H9 (cell line): ENCODE measurements at regions not wholly inside any gene's neighbourhood (a gene's known extent, or its start where the extent isn't known, plus 50 kb on each side); places are given as distances from the start of the nearest gene placed in this dataset.

Source experiments
- DNase-seq: peaks from one replicate; pipeline ENCODE4 v3.0.0-alpha.2; 2017
- H2AFZ ChIP-seq: one replicate; pipeline ENCODE4 v1.6.1; 2013; ENCODE audit warnings: mild to moderate bottlenecking, low read length, control low read depth, moderate library complexity
- H2AK5ac ChIP-seq: 2 replicates; pipeline ENCODE4 v1.6.1; 2013; ENCODE audit warnings: low read length, control low read depth, mixed read lengths; ENCODE audit not compliant: insufficient read length
- H2BK120ac ChIP-seq: one replicate; pipeline ENCODE4 v1.6.1; 2013; ENCODE audit warnings: low read depth, mild to moderate bottlenecking, low read length, control low read depth, inconsistent platforms; ENCODE audit not compliant: poor library complexity, severe bottlenecking
- H2BK12ac ChIP-seq: 2 replicates; pipeline ENCODE4 v1.6.1; 2013; ENCODE audit warnings: low read length, control low read depth, mixed read lengths, low read depth; ENCODE audit not compliant: insufficient read length
- H2BK15ac ChIP-seq: 2 replicates; pipeline ENCODE4 v1.6.1; 2013; ENCODE audit warnings: low read depth, low read length, control low read depth
- H2BK20ac ChIP-seq: one replicate; pipeline ENCODE4 v1.6.1; 2013; ENCODE audit warnings: low read depth, mild to moderate bottlenecking, low read length, control low read depth, inconsistent platforms; ENCODE audit not compliant: poor library complexity, severe bottlenecking
- H2BK5ac ChIP-seq: 2 replicates; pipeline ENCODE4 v1.6.1; 2013; ENCODE audit warnings: low read length, control low read depth, mixed read lengths; ENCODE audit not compliant: insufficient read length
- H3K14ac ChIP-seq: 2 replicates; pipeline ENCODE4 v1.6.1; 2013; ENCODE audit warnings: low read length, control low read depth; ENCODE audit not compliant: insufficient read depth
- H3K18ac ChIP-seq: 2 replicates; pipeline ENCODE4 v1.6.1; 2013; ENCODE audit warnings: low read depth, mild to moderate bottlenecking, mixed read lengths, low read length, control low read depth; ENCODE audit not compliant: insufficient read length
- H3K23ac ChIP-seq: 2 replicates; pipeline ENCODE4 v1.6.1; 2013; ENCODE audit warnings: low read length, control low read depth, mixed read lengths, low read depth; ENCODE audit not compliant: insufficient read length
- H3K23me2 ChIP-seq: 2 replicates; pipeline ENCODE4 v1.6.1; 2013; ENCODE audit warnings: low read depth, mild to moderate bottlenecking, mixed read lengths, low read length, control low read depth; ENCODE audit not compliant: insufficient read length, poor library complexity, severe bottlenecking
- H3K27ac ChIP-seq: 2 replicates; pipeline ENCODE4 v1.5.1; 2013; ENCODE audit warnings: low read length, control low read depth, mixed read lengths, low read depth; ENCODE audit not compliant: insufficient read length
- H3K27me3 ChIP-seq: 2 replicates; pipeline ENCODE4 v1.6.1; 2013; ENCODE audit warnings: low read length, control low read depth, inconsistent platforms; ENCODE audit not compliant: insufficient read depth
- H3K4ac ChIP-seq: 2 replicates; pipeline ENCODE4 v1.6.1; 2013; ENCODE audit warnings: low read depth, mild to moderate bottlenecking, control low read depth, inconsistent platforms, low read length, moderate library complexity
- H3K4me1 ChIP-seq: 2 replicates; pipeline ENCODE4 v1.6.1; 2013; ENCODE audit warnings: low read length, control low read depth, inconsistent platforms; ENCODE audit not compliant: insufficient read depth
- H3K4me2 ChIP-seq: 2 replicates; pipeline ENCODE4 v1.6.1; 2013; ENCODE audit warnings: low read length, control low read depth, mixed read lengths; ENCODE audit not compliant: insufficient read length, insufficient read depth
- H3K56ac ChIP-seq: 2 replicates; pipeline ENCODE4 v1.6.1; 2013; ENCODE audit warnings: low read depth, mild to moderate bottlenecking, mixed read lengths, low read length, control low read depth; ENCODE audit not compliant: insufficient read length
- H3K79me1 ChIP-seq: 2 replicates; pipeline ENCODE4 v1.6.1; 2013; ENCODE audit warnings: low read depth, mild to moderate bottlenecking, moderate library complexity, low read length, control low read depth, inconsistent platforms; ENCODE audit not compliant: insufficient read depth, poor library complexity, severe bottlenecking
- H3K79me2 ChIP-seq: 2 replicates; pipeline ENCODE4 v1.6.1; 2013; ENCODE audit warnings: low read length, control low read depth, inconsistent platforms; ENCODE audit not compliant: insufficient read depth
- H3K9ac ChIP-seq: 2 replicates; pipeline ENCODE4 v1.6.1; 2013; ENCODE audit warnings: low read length, control low read depth, mixed read lengths; ENCODE audit not compliant: insufficient read length; ENCODE audit errors: extremely low read depth
- H3K9me3 ChIP-seq: one replicate; pipeline ENCODE4 v1.6.1; 2013; ENCODE audit warnings: low read depth, low read length, inconsistent platforms; ENCODE audit not compliant: control insufficient read depth
- H3T11ph ChIP-seq: one replicate; pipeline ENCODE4 v1.6.1; 2013; ENCODE audit warnings: mild to moderate bottlenecking, low read length, control low read depth, inconsistent platforms
- H4K20me1 ChIP-seq: one replicate; pipeline ENCODE4 v1.6.1; 2013; ENCODE audit not compliant: control insufficient read depth, insufficient read length, insufficient read depth
- H4K5ac ChIP-seq: 2 replicates; pipeline ENCODE4 v1.6.1; 2013; ENCODE audit warnings: low read depth, mild to moderate bottlenecking, mixed read lengths, low read length, control low read depth; ENCODE audit not compliant: insufficient read length
- H4K8ac ChIP-seq: replicated peaks from 2 replicates; pipeline ENCODE4 v1.6.1; 2013; ENCODE audit warnings: low read length, control low read depth, mixed read lengths, low read depth; ENCODE audit not compliant: insufficient read length
- H4K91ac ChIP-seq: 2 replicates; pipeline ENCODE4 v1.6.1; 2013; ENCODE audit warnings: low read depth, mild to moderate bottlenecking, moderate library complexity, mixed read lengths, low read length, control low read depth; ENCODE audit not compliant: insufficient read length
- H3K27ac Mint-ChIP-seq, 3 experiments: 2 replicates in 2 of 3; 3 replicates in 1 of 3; pipeline ENCODE4 v1.8.0; 2020 to 2021; ENCODE audit warnings: mixed read lengths in 3 of 3, mild to moderate bottlenecking in 1 of 3, moderate library complexity in 1 of 3
- H3K27me3 Mint-ChIP-seq: 2 replicates; pipeline ENCODE4 v1.8.0; 2021; ENCODE audit warnings: low read depth, mild to moderate bottlenecking, moderate library complexity, mixed read lengths
- H3K36me3 Mint-ChIP-seq, 3 experiments: 2 replicates in 2 of 3; 3 replicates in 1 of 3; pipeline ENCODE4 v1.8.0; 2020 to 2021; ENCODE audit warnings: low read depth in 3 of 3, mixed read lengths in 3 of 3; ENCODE audit not compliant: insufficient read depth in 1 of 3
- H3K4me1 Mint-ChIP-seq, 2 experiments: 2 replicates each; pipeline ENCODE4 v1.8.0; 2020; ENCODE audit warnings: mixed read lengths in 2 of 2
- H3K4me3 Mint-ChIP-seq, 2 experiments: 2 replicates in 1 of 2; 3 replicates in 1 of 2; pipeline ENCODE4 v1.8.0; 2020 to 2021; ENCODE audit warnings: mild to moderate bottlenecking in 2 of 2, mixed read lengths in 2 of 2, moderate library complexity in 1 of 2
- H3K9me3 Mint-ChIP-seq, 2 experiments: 2 replicates in 1 of 2; 3 replicates in 1 of 2; pipeline ENCODE4 v1.8.0; 2020; ENCODE audit warnings: mild to moderate bottlenecking in 2 of 2, mixed read lengths in 2 of 2, moderate library complexity in 1 of 2
- CTCF ChIP-seq: fragments of 200-600 bp; sonication (generic); conservative IDR thresholded peaks from 3 replicates; pipeline ENCODE4 v1.8.0; 2021; ENCODE audit warnings: antibody characterized with exemption, mild to moderate bottlenecking
- WGBS: extraction: QIAGEN DNeasy Blood & Tissue Kit; methylation state at CpG from one replicate; pipeline ENCODE4 v1.1.7; 2013; ENCODE audit warnings: missing lambda C conversion rate, low lambda C conversion rate, mixed read lengths; ENCODE audit not compliant: insufficient read length; ENCODE audit errors: extremely low coverage; 5-methylcytosine and 5-hydroxymethylcytosine counted together

DNA sequence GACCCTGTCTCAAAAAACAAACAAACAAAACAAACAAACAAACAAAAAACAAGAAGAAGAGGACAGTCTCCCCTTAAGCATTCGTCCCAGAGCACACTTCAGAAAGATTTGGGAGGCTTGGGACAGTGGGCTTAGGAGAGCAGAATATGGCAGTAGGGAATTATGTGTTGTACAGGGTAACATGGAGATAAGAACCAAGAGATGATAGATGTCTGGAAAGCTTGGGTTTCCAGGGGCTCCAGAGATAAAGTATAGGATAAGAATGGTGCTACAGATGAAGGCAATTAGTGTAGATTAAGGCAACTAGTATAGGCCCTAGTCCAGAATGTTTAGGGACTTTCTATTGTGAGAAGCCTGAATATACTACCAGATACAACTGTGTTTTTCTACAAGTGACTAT, 934.9 kb upstream of the AUTS2 start:
- Histone ChIP-seq H2BK120ac (no peak overlapping the region), H2BK12ac (no peak overlapping the region), H3K18ac (no peak overlapping the region), H2BK5ac (no peak overlapping the region), H2BK15ac (no peak overlapping the region), H4K91ac (no peak overlapping the region), H3K27me3 (no peaks in the 10 kb centered on the region), H3K79me2 (no peaks in the 10 kb centered on the region), H3K56ac (no peak overlapping the region), H3K4me2 (no peak overlapping the region), H3K23me2 (no peaks in the 10 kb centered on the region), H3K4me1 (no peaks in the 10 kb centered on the region), H3K14ac (no peak overlapping the region), H3K9me3 (no peaks in the 10 kb centered on the region), H3K79me1 (no peaks in the 10 kb centered on the region), H4K20me1 (no peaks in the 10 kb centered on the region), H3K9ac (no peak overlapping the region), H3T11ph (no peak overlapping the region), H2AFZ (no peak overlapping the region), H3K4ac (no peak overlapping the region), H3K23ac (no peak overlapping the region), H2BK20ac (no peak overlapping the region), H3K27ac (no peak overlapping the region), H4K5ac (no peak overlapping the region), H2AK5ac (no peak overlapping the region), H4K8ac (no peak overlapping the region)
- no CpG with 5 or more reads among the region's 1 CpG for whole genome bisulfite sequencing
- no peaks in the 10 kb centered on the region for H3K36me3 Mint-ChIP-seq
- H3K4me3 Mint-ChIP-seq = no peak overlapping the region
- 0 out of 5 replicates have a peak, but pooled peaks cover 0 to 3% of the 10 kb centered on the region in 2 experiments for H3K9me3 Mint-ChIP-seq
- no peak for DNase-seq
- no peaks in the 10 kb centered on the region for H3K4me1 Mint-ChIP-seq
- no peak overlapping the region for H3K27ac Mint-ChIP-seq
- TF ChIP-seq CTCF = no peak
- no peaks in the 10 kb centered on the region for H3K27me3 Mint-ChIP-seq
